G401 (cell line): ENCODE measurements at regions not wholly inside any gene's neighbourhood (a gene's known extent, or its start where the extent isn't known, plus 50 kb on each side); places are given as distances from the start of the nearest gene placed in this dataset.
A peak's percentile ranks its signal among the peaks of the same experiment; 100 is the strongest.

Experiments
- DNase-seq: peaks from one replicate; pipeline ENCODE4 v3.0.0-alpha.2; 2015; ENCODE audit warnings: low spot score
- in situ Hi-C: cut with HindIII; loops from 2 replicates; pipeline ENCODE4 v1.10.0; 2016; ENCODE audit warnings: low sequenced_read_pairs, mixed read lengths

- in situ Hi-C loops = no loop called here
- DNase-seq = no peak
These were observed 116.0 kb upstream of the TMCC3 start for GRCh38 chr12:94766397-94766796.

GRCh38 chr12:94763462-94763861 lies 113.1 kb upstream of the TMCC3 start:
- in situ Hi-C loops = no loop called here
- no peak for DNase-seq

GRCh38 chr12:94762943-94763342 lies 112.6 kb upstream of the TMCC3 start:
- DNase-seq = no peak
- in situ Hi-C loops = no loop called here

- in situ Hi-C loops = no loop called here
- DNase-seq = no peak
These were observed 112.0 kb upstream of the TMCC3 start for GRCh38 chr12:94762259-94762942.

GRCh38 chr12:94761559-94761958 lies 111.2 kb upstream of the TMCC3 start:
- in situ Hi-C loops = no loop called here
- no peak for DNase-seq

- in situ Hi-C loops = no loop called here
- DNase-seq = no peak
These were observed 110.4 kb upstream of the TMCC3 start for GRCh38 chr12:94760786-94761185.

GRCh38 chr12:94756789-94757188 lies 106.4 kb upstream of the TMCC3 start:
- in situ Hi-C loops = no loop called here

GRCh38 chr12:94755598-94755997 lies 105.2 kb upstream of the TMCC3 start:
- in situ Hi-C loops = no loop called here
- DNase-seq = no peak

More at GRCh38 chr12:94756789-94757188, 106.4 kb upstream of the TMCC3 start:
- DNase-seq = no peak

GRCh38 chr12:94754653-94755052 lies 104.3 kb upstream of the TMCC3 start:
- no peak for DNase-seq
- in situ Hi-C loops = no loop called here

- in situ Hi-C loops = no loop called here
- peak; percentile 78 for DNase-seq
These were observed 102.8 kb upstream of the TMCC3 start for GRCh38 chr12:94753036-94753679.

GRCh38 chr12:94750864-94751263 lies 100.5 kb upstream of the TMCC3 start:
- in situ Hi-C loops = no loop called here
- DNase-seq = no peak

- in situ Hi-C loops = no loop called here
- DNase-seq = no peak
These were observed 99.5 kb upstream of the TMCC3 start for GRCh38 chr12:94749890-94750289.

- in situ Hi-C loops = no loop called here
These were observed 99.1 kb upstream of the TMCC3 start for GRCh38 chr12:94749455-94749854.

GRCh38 chr12:94748726-94749421 lies 98.5 kb upstream of the TMCC3 start:
- DNase-seq = no peak
- in situ Hi-C loops = no loop called here

More at GRCh38 chr12:94749455-94749854, 99.1 kb upstream of the TMCC3 start:
- no peak for DNase-seq

- in situ Hi-C loops = no loop called here
- DNase-seq = peak; percentile 88
These were observed 95.2 kb upstream of the TMCC3 start for GRCh38 chr12:94745562-94745961.

GRCh38 chr12:94743174-94743573 lies 92.8 kb upstream of the TMCC3 start:
- DNase-seq = no peak
- in situ Hi-C loops = no loop called here

GRCh38 chr12:94740601-94741362 lies 90.4 kb upstream of the TMCC3 start:
- in situ Hi-C loops = no loop called here
- no peak for DNase-seq

GRCh38 chr12:94736820-94737219 lies 86.5 kb upstream of the TMCC3 start:
- DNase-seq = no peak
- in situ Hi-C loops = no loop called here

GRCh38 chr12:94736004-94736403 lies 85.6 kb upstream of the TMCC3 start:
- in situ Hi-C loops = no loop called here
- DNase-seq = no peak

- in situ Hi-C loops = no loop called here
- DNase-seq = no peak
These were observed 83.4 kb upstream of the TMCC3 start for GRCh38 chr12:94733727-94734126.
